HEK293 (cell line): ENCODE measurements at regions not wholly inside any gene's neighbourhood (a gene's known extent, or its start where the extent isn't known, plus 50 kb on each side); places are given as distances from the start of the nearest gene placed in this dataset.

ENCODE experiments used
- CTCF ChIA-PET: fragments of 350-600 bp; formaldehyde crosslinking; extraction: SDS; loops from one replicate; lab custom pipeline; 2021; ENCODE audit warnings: antibody characterized with exemption; lab: Yijun Ruan, JAX
- POLR2A ChIA-PET: fragments of 300-600 bp; formaldehyde crosslinking; extraction: SDS; loops from one replicate; lab custom pipeline; 2020; ENCODE audit warnings: antibody characterized with exemption, inconsistent platforms; lab: Yijun Ruan, JAX
- H3K27ac ChIP-seq: fragments of 200-500 bp; sonication (Bioruptor generic); 2 replicates; pipeline ENCODE4 v1.5.1; 2014; ENCODE audit warnings: low read depth, low read length, control low read depth, inconsistent platforms; ENCODE audit errors: extremely low read depth
- H3K36me3 ChIP-seq, 2 experiments: fragments of 200-500 bp in 1 of 2; sonication (Bioruptor generic) in 1 of 2; 1 replicate in 1 of 2; 2 replicates in 1 of 2; pipeline ENCODE4 v1.5.1; 2014 to 2017; ENCODE audit warnings: inconsistent platforms in 2 of 2, low read length in 2 of 2; ENCODE audit not compliant: control insufficient read depth in 2 of 2, insufficient read depth in 1 of 2
- H3K4me1 ChIP-seq: fragments of 200-500 bp; sonication (Bioruptor generic); 2 replicates; pipeline ENCODE4 v1.5.1; 2014; ENCODE audit warnings: mild to moderate bottlenecking, low read length, inconsistent platforms; ENCODE audit not compliant: control insufficient read depth, insufficient read depth
- H3K4me3 ChIP-seq: 2 replicates; pipeline ENCODE4 v1.5.1; 2011; ENCODE audit warnings: low read depth, mild to moderate bottlenecking, control low read depth, low read length, moderate library complexity
- H3K9me3 ChIP-seq: fragments of 200-500 bp; sonication (Bioruptor generic); 2 replicates; pipeline ENCODE4 v1.5.1; 2014; ENCODE audit warnings: low read depth, low read length, inconsistent platforms; ENCODE audit not compliant: control insufficient read depth, insufficient read depth
- GFI1B ChIP-seq: fragments of 450-650 bp; formaldehyde crosslinking; IDR thresholded peaks from 2 replicates; pipeline ENCODE4 v1.5.1; 2016; ENCODE audit warnings: missing biosample characterization, missing genetic modification characterization
- KLF7 ChIP-seq: fragments of 450-650 bp; formaldehyde crosslinking; IDR thresholded peaks from 2 replicates; pipeline ENCODE4 v1.5.1; 2016; ENCODE audit warnings: missing biosample characterization, missing genetic modification characterization, borderline replicate concordance
- KLF9 ChIP-seq: fragments of 450-650 bp; formaldehyde crosslinking; IDR thresholded peaks from 2 replicates; pipeline ENCODE4 v1.5.1; 2016; ENCODE audit warnings: missing biosample characterization, missing genetic modification characterization, low read depth
- SP2 ChIP-seq: fragments of 450-650 bp; formaldehyde crosslinking; IDR thresholded peaks from 2 replicates; pipeline ENCODE4 v1.5.1; 2016; ENCODE audit warnings: missing biosample characterization, missing genetic modification characterization
- SP7 ChIP-seq: fragments of 450-650 bp; formaldehyde crosslinking; IDR thresholded peaks from 2 replicates; pipeline ENCODE4 v1.5.1; 2016; ENCODE audit warnings: missing biosample characterization, missing genetic modification characterization
- ZBTB11 ChIP-seq: fragments of 450-650 bp; formaldehyde crosslinking; conservative IDR thresholded peaks from 2 replicates; pipeline ENCODE4 v1.5.1; 2016; ENCODE audit warnings: low read depth, missing biosample characterization, missing genetic modification characterization
- ZFHX2 ChIP-seq: fragments of 450-650 bp; formaldehyde crosslinking; conservative IDR thresholded peaks from 2 replicates; pipeline ENCODE4 v1.5.1; 2016; ENCODE audit warnings: missing biosample characterization, missing genetic modification characterization
- ZNF175 ChIP-seq: fragments of 450-650 bp; formaldehyde crosslinking; IDR thresholded peaks from 2 replicates; pipeline ENCODE4 v1.5.1; 2016; ENCODE audit warnings: missing biosample characterization, missing genetic modification characterization
- ZNF23 ChIP-seq: fragments of 450-650 bp; formaldehyde crosslinking; IDR thresholded peaks from 2 replicates; pipeline ENCODE4 v1.5.1; 2016; ENCODE audit warnings: missing biosample characterization, missing genetic modification characterization, borderline replicate concordance
- ZNF26 ChIP-seq: fragments of 450-650 bp; formaldehyde crosslinking; IDR thresholded peaks from 2 replicates; pipeline ENCODE4 v1.5.1; 2016; ENCODE audit warnings: missing biosample characterization, missing genetic modification characterization
- ZNF280C ChIP-seq: fragments of 450-650 bp; formaldehyde crosslinking; IDR thresholded peaks from 2 replicates; pipeline ENCODE4 v1.5.1; 2016; ENCODE audit warnings: missing biosample characterization, missing genetic modification characterization
- ZNF341 ChIP-seq: fragments of 450-650 bp; formaldehyde crosslinking; IDR thresholded peaks from 2 replicates; pipeline ENCODE4; 2016; ENCODE audit warnings: low read depth, missing biosample characterization, missing genetic modification characterization
- ZNF366 ChIP-seq: fragments of 450-650 bp; formaldehyde crosslinking; conservative IDR thresholded peaks from 2 replicates; pipeline ENCODE4 v1.5.1; 2016; ENCODE audit warnings: missing biosample characterization, missing genetic modification characterization
- ZNF394 ChIP-seq: fragments of 450-650 bp; formaldehyde crosslinking; IDR thresholded peaks from 2 replicates; pipeline ENCODE4 v1.5.1; 2016; ENCODE audit warnings: missing biosample characterization, missing genetic modification characterization, mild to moderate bottlenecking, moderate library complexity, borderline replicate concordance
- ZNF473 ChIP-seq: fragments of 450-650 bp; formaldehyde crosslinking; IDR thresholded peaks from 2 replicates; pipeline ENCODE4 v1.5.1; 2017; ENCODE audit warnings: missing biosample characterization, missing genetic modification characterization
- ZNF549 ChIP-seq: fragments of 450-650 bp; IDR thresholded peaks from 2 replicates; pipeline ENCODE4 v1.5.1; 2018; ENCODE audit warnings: missing biosample characterization, missing genetic modification characterization, mild to moderate bottlenecking, inconsistent platforms, moderate library complexity
- ZNF610 ChIP-seq: fragments of 450-650 bp; formaldehyde crosslinking; IDR thresholded peaks from 2 replicates; pipeline ENCODE4 v1.5.1; 2016; ENCODE audit warnings: missing biosample characterization, missing genetic modification characterization, borderline replicate concordance
- ZNF623 ChIP-seq: fragments of 450-650 bp; formaldehyde crosslinking; IDR thresholded peaks from 2 replicates; pipeline ENCODE4 v1.5.1; 2016; ENCODE audit warnings: missing biosample characterization, missing genetic modification characterization
- ZNF658 ChIP-seq: fragments of 450-650 bp; formaldehyde crosslinking; IDR thresholded peaks from 2 replicates; pipeline ENCODE4; 2016; ENCODE audit warnings: missing biosample characterization, missing genetic modification characterization
- ZNF664 ChIP-seq: fragments of 450-650 bp; formaldehyde crosslinking; IDR thresholded peaks from 2 replicates; pipeline ENCODE4 v1.5.1; 2016; ENCODE audit warnings: missing biosample characterization, missing genetic modification characterization
- ZNF76 ChIP-seq: fragments of 450-650 bp; formaldehyde crosslinking; IDR thresholded peaks from 2 replicates; pipeline ENCODE4; 2016; ENCODE audit warnings: low read depth, missing biosample characterization, missing genetic modification characterization, borderline replicate concordance
- ZNF785 ChIP-seq: fragments of 450-650 bp; formaldehyde crosslinking; IDR thresholded peaks from 2 replicates; pipeline ENCODE4 v1.5.1; 2016; ENCODE audit warnings: missing biosample characterization, missing genetic modification characterization
- ZNF843 ChIP-seq: fragments of 450-650 bp; formaldehyde crosslinking; IDR thresholded peaks from 2 replicates; pipeline ENCODE4 v1.5.1; 2016; ENCODE audit warnings: missing biosample characterization, missing genetic modification characterization
- ZXDB ChIP-seq: fragments of 450-650 bp; formaldehyde crosslinking; IDR thresholded peaks from 2 replicates; pipeline ENCODE4 v1.5.1; 2016; ENCODE audit warnings: missing biosample characterization, missing genetic modification characterization
- TF ChIP-seq, protein P1 (sequence below): fragments of 450-650 bp; IDR thresholded peaks from 2 replicates; pipeline ENCODE4 v1.5.1; 2018; ENCODE audit warnings: missing biosample characterization, mild to moderate bottlenecking, missing genetic modification characterization

- Histone ChIP-seq H3K27ac (no peak overlapping the region), H3K9me3 (no peaks in the 10 kb centered on the region), H3K36me3 (no peaks in the 10 kb centered on the region), H3K4me3 (no peak overlapping the region), H3K4me1 (no peaks in the 10 kb centered on the region)
- ChIA-PET CTCF (no interaction called here), POLR2A (no interaction called here)
- TF ChIP-seq ZNF341: no peak
- no peak for TF ChIP-seq ZNF366 (tag by site-specific recombination)
- no peak for TF ChIP-seq ZNF76 (tag by site-specific recombination)
- no peak for TF ChIP-seq ZNF394 (tag by site-specific recombination)
- TF ChIP-seq KLF7: no peak
- no peak for TF ChIP-seq ZNF843 (tag by site-specific recombination)
- TF ChIP-seq ZNF175 (tag by site-specific recombination): no peak
- no peak for TF ChIP-seq SP7 (tag by site-specific recombination)
- TF ChIP-seq ZNF23 (tag by site-specific recombination): no peak
Observed at GRCh38 chr3:73762855-73763254, 138.1 kb upstream of the PDZRN3 start.

- H3K36me3 ChIP-seq: no peaks in the 10 kb centered on the region
- H3K4me3 ChIP-seq: no peak overlapping the region
- H3K4me1 ChIP-seq: no peaks in the 10 kb centered on the region
- POLR2A ChIA-PET: no interaction called here
- no peaks in the 10 kb centered on the region for H3K9me3 ChIP-seq
- no peak overlapping the region for H3K27ac ChIP-seq
- CTCF ChIA-PET: no interaction called here
- TF ChIP-seq, protein P1, sequence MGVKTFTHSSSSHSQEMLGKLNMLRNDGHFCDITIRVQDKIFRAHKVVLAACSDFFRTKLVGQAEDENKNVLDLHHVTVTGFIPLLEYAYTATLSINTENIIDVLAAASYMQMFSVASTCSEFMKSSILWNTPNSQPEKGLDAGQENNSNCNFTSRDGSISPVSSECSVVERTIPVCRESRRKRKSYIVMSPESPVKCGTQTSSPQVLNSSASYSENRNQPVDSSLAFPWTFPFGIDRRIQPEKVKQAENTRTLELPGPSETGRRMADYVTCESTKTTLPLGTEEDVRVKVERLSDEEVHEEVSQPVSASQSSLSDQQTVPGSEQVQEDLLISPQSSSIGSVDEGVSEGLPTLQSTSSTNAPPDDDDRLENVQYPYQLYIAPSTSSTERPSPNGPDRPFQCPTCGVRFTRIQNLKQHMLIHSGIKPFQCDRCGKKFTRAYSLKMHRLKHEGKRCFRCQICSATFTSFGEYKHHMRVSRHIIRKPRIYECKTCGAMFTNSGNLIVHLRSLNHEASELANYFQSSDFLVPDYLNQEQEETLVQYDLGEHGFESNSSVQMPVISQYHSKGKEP: no peak
- TF ChIP-seq ZFHX2 (no peak), ZNF280C (tag by site-specific recombination) (no peak), GFI1B (tag by site-specific recombination) (no peak), ZNF664 (tag by site-specific recombination) (no peak), ZNF623 (no peak), ZNF473 (tag by site-specific recombination) (no peak), ZNF549 (tag by site-specific recombination) (no peak), ZNF610 (tag by site-specific recombination) (no peak), SP2 (tag by site-specific recombination) (no peak)
Observed at GRCh38 chr3:73759297-73759711, 134.6 kb upstream of the PDZRN3 start.

- Histone ChIP-seq H3K27ac (no peak overlapping the region), H3K4me1 (no peaks in the 10 kb centered on the region)
- TF ChIP-seq ZNF26 (tag by site-specific recombination) (no peak), ZBTB11 (no peak), ZXDB (tag by site-specific recombination) (no peak), ZNF785 (tag by site-specific recombination) (no peak), KLF9 (tag by site-specific recombination) (no peak), ZNF658 (tag by site-specific recombination) (no peak)
Observed at GRCh38 chr3:73757536-73757935, 132.8 kb upstream of the PDZRN3 start.

More at GRCh38 chr3:73757536-73757935, 132.8 kb upstream of the PDZRN3 start:
- Histone ChIP-seq H3K36me3 (no peaks in the 10 kb centered on the region), H3K9me3 (no peaks in the 10 kb centered on the region), H3K4me3 (no peak overlapping the region)
- ChIA-PET POLR2A (no interaction called here), CTCF (no interaction called here)
